GM12878 (cell line): ENCODE measurements at regions not wholly inside any gene's neighbourhood (a gene's known extent, or its start where the extent isn't known, plus 50 kb on each side); places are given as distances from the start of the nearest gene placed in this dataset.

Source experiments
- BCL3 ChIP-seq: IDR thresholded peaks from 2 replicates; pipeline ENCODE4 v1.6.1; 2011; ENCODE audit warnings: borderline replicate concordance, low read depth, mild to moderate bottlenecking, moderate library complexity, low read length; ENCODE audit not compliant: insufficient read depth, poor library complexity, severe bottlenecking
- CBFB ChIP-seq: IDR thresholded peaks from 2 replicates; pipeline ENCODE4 v1.6.1; 2016; ENCODE audit warnings: antibody characterized with exemption, low read depth
- CBX5 ChIP-seq: sonication (generic); IDR thresholded peaks from 2 replicates; pipeline ENCODE4 v1.6.1; 2016; ENCODE audit warnings: low read depth, moderate library complexity, mild to moderate bottlenecking, inconsistent platforms
- CEBPB ChIP-seq, 2 experiments: fragments of 150-350 bp in 1 of 2; IDR thresholded peaks; 2 replicates each; pipeline ENCODE4 v1.6.1; 2012 to 2014; ENCODE audit warnings: low read depth in 2 of 2, low read length in 2 of 2, borderline replicate concordance in 1 of 2, inconsistent platforms in 1 of 2
- CREB1 ChIP-seq: IDR thresholded peaks from 2 replicates; pipeline ENCODE4 v1.6.1; 2012; ENCODE audit warnings: low read depth, mild to moderate bottlenecking, inconsistent platforms
- ESRRA ChIP-seq: IDR thresholded peaks from 2 replicates; pipeline ENCODE4 v1.6.1; 2012; ENCODE audit warnings: mild to moderate bottlenecking, low read length, improper control_type of control experiment
- GABPA ChIP-seq: IDR thresholded peaks from 2 replicates; pipeline ENCODE4 v1.6.1; 2014; ENCODE audit warnings: antibody characterized with exemption, low read depth, mild to moderate bottlenecking, inconsistent platforms
- HDGF ChIP-seq: fragments of 450-650 bp; IDR thresholded peaks from 2 replicates; pipeline ENCODE4 v1.6.1; 2016; ENCODE audit warnings: antibody characterized with exemption
- HSF1 ChIP-seq: fragments of 150-350 bp; IDR thresholded peaks from 2 replicates; pipeline ENCODE4 v1.6.1; 2014; ENCODE audit warnings: mild to moderate bottlenecking, low read depth, low read length
- IRF3 ChIP-seq: fragments of 450-650 bp; IDR thresholded peaks from 2 replicates; pipeline ENCODE4 v1.6.1; 2014; ENCODE audit warnings: mild to moderate bottlenecking
- MLLT1 ChIP-seq: fragments of 450-650 bp; IDR thresholded peaks from 2 replicates; pipeline ENCODE4 v1.6.1; 2016; ENCODE audit warnings: mild to moderate bottlenecking
- MYC ChIP-seq: IDR thresholded peaks from 2 replicates; pipeline ENCODE4 v1.6.1; 2011; ENCODE audit warnings: mild to moderate bottlenecking, low read length, moderate library complexity, inconsistent platforms; ENCODE audit not compliant: insufficient read depth, insufficient replicate concordance, insufficient read length, severe bottlenecking
- NBN ChIP-seq: fragments of 450-650 bp; IDR thresholded peaks from 2 replicates; pipeline ENCODE4 v1.6.1; 2016
- NFYB ChIP-seq: IDR thresholded peaks from 2 replicates; pipeline ENCODE4 v1.6.1; 2011; ENCODE audit warnings: low read depth, mild to moderate bottlenecking, low read length, improper control_type of control experiment, moderate library complexity; ENCODE audit not compliant: insufficient read depth
- NR2F1 ChIP-seq: fragments of 450-650 bp; conservative IDR thresholded peaks from 2 replicates; pipeline ENCODE4 v1.6.1; 2017; ENCODE audit warnings: mild to moderate bottlenecking
- PAX5 ChIP-seq: IDR thresholded peaks from 2 replicates; pipeline ENCODE4 v1.6.1; 2011; ENCODE audit warnings: low read depth, low read length, borderline replicate concordance
- PBX3 ChIP-seq: IDR thresholded peaks from 2 replicates; pipeline ENCODE4 v1.6.1; 2011; ENCODE audit warnings: mild to moderate bottlenecking, low read depth, low read length, moderate library complexity; ENCODE audit not compliant: insufficient replicate concordance
- RELB ChIP-seq: fragments of 450-650 bp; IDR thresholded peaks from 2 replicates; pipeline ENCODE4 v1.6.1; 2017; ENCODE audit warnings: low read depth, mild to moderate bottlenecking, moderate library complexity
- RUNX3 ChIP-seq: IDR thresholded peaks from 2 replicates; pipeline ENCODE4 v1.6.1; 2012; ENCODE audit warnings: low read length, inconsistent platforms
- SP1 ChIP-seq: IDR thresholded peaks from one replicate; pipeline ENCODE4 v1.6.1; 2011; ENCODE audit warnings: low read depth, low read length
- STAT1 ChIP-seq: fragments of 450-650 bp; conservative IDR thresholded peaks from 2 replicates; pipeline ENCODE4 v1.6.1; 2014; ENCODE audit warnings: antibody characterized with exemption, mild to moderate bottlenecking
- TCF12 ChIP-seq: IDR thresholded peaks from 2 replicates; pipeline ENCODE4 v1.6.1; 2011; ENCODE audit warnings: low read depth, mild to moderate bottlenecking, low read length
- WRNIP1 ChIP-seq: IDR thresholded peaks from 2 replicates; pipeline ENCODE4 v1.6.1; 2011; ENCODE audit warnings: low read depth, low read length, improper control_type of control experiment, borderline replicate concordance
- ZNF24 ChIP-seq: fragments of 450-650 bp; IDR thresholded peaks from 2 replicates; pipeline ENCODE4 v1.6.1; 2017; ENCODE audit warnings: antibody characterized with exemption, mild to moderate bottlenecking

- no peak for TF ChIP-seq NR2F1
- no peak for TF ChIP-seq PAX5
- no peak for TF ChIP-seq RUNX3
- 0 out of 2 replicates have a peak, but pooled peaks have one; percentile 10 for TF ChIP-seq RELB
- TF ChIP-seq GABPA, result no peak
- no peak for TF ChIP-seq MYC
- TF ChIP-seq NFYB, result no peak
- no peak for TF ChIP-seq IRF3
- TF ChIP-seq CEBPB (IDR thresholded peaks at IDR 0.05; ENCODE audit: borderline replicate concordance in 1 of 2, low read depth in 2 of 2, low read length in 2 of 2), result no peak
- no peak for TF ChIP-seq ESRRA
- 0 out of 2 replicates have a peak, but pooled peaks have one; percentile 3 for TF ChIP-seq ZNF24
- TF ChIP-seq CBFB, result no peak
- no peak for TF ChIP-seq SP1
- TF ChIP-seq STAT1, result no peak
- TF ChIP-seq BCL3, result no peak
- TF ChIP-seq HSF1, result no peak
- TF ChIP-seq CBX5, result no peak
- TF ChIP-seq CREB1, result no peak
- TF ChIP-seq WRNIP1, result no peak
- TF ChIP-seq HDGF, result no peak
- TF ChIP-seq TCF12, result no peak
- TF ChIP-seq PBX3, result no peak
- TF ChIP-seq MLLT1, result no peak
- no peak for TF ChIP-seq NBN
Measured at GRCh38 chr3:118810499-118811035, 224.1 kb downstream of the IGSF11 start (continued).
